ENCODE measurements at regions not wholly inside any gene's neighbourhood (a gene's known extent, or its start where the extent isn't known, plus 50 kb on each side); places are given as distances from the start of the nearest gene placed in this dataset.

DNA sequence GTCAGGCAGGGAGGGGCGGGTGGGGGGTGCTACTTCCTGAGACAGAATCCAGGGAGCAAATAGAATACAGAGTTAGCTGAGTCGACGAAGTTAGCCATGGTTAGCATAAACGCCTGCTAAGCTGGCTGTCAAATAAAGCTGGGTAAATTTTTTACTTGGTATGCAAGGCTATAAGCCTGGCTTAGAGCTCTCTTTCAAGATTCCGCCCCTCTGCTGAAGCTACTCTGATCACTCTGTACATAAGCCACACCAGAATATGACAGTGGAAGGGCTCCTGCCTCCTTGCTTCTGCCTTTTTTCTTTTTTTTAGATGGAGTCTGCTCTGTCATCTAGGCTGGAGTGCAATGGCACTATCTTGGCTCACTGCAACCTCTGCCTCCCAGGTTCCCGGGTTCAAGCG is 58.3 kb downstream of the CYRIA start (continued):
- TF ChIP-seq, protein P1, sequence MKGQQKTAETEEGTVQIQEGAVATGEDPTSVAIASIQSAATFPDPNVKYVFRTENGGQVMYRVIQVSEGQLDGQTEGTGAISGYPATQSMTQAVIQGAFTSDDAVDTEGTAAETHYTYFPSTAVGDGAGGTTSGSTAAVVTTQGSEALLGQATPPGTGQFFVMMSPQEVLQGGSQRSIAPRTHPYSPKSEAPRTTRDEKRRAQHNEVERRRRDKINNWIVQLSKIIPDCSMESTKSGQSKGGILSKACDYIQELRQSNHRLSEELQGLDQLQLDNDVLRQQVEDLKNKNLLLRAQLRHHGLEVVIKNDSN (IDR thresholded peaks at IDR 0.05; ENCODE audit: borderline replicate concordance, low read depth), result no peak
- TF ChIP-seq, protein P2, sequence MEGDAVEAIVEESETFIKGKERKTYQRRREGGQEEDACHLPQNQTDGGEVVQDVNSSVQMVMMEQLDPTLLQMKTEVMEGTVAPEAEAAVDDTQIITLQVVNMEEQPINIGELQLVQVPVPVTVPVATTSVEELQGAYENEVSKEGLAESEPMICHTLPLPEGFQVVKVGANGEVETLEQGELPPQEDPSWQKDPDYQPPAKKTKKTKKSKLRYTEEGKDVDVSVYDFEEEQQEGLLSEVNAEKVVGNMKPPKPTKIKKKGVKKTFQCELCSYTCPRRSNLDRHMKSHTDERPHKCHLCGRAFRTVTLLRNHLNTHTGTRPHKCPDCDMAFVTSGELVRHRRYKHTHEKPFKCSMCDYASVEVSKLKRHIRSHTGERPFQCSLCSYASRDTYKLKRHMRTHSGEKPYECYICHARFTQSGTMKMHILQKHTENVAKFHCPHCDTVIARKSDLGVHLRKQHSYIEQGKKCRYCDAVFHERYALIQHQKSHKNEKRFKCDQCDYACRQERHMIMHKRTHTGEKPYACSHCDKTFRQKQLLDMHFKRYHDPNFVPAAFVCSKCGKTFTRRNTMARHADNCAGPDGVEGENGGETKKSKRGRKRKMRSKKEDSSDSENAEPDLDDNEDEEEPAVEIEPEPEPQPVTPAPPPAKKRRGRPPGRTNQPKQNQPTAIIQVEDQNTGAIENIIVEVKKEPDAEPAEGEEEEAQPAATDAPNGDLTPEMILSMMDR (IDR thresholded peaks at IDR 0.05), result no peak
- TF ChIP-seq GATA2 (CRISPR knock-in tag; IDR thresholded peaks at IDR 0.05) (no peak), FOXM1 (IDR thresholded peaks at IDR 0.05; ENCODE audit: low read depth) (no peak), YY1 (IDR thresholded peaks at IDR 0.05; ENCODE audit: low read depth) (no peak)

DNA sequence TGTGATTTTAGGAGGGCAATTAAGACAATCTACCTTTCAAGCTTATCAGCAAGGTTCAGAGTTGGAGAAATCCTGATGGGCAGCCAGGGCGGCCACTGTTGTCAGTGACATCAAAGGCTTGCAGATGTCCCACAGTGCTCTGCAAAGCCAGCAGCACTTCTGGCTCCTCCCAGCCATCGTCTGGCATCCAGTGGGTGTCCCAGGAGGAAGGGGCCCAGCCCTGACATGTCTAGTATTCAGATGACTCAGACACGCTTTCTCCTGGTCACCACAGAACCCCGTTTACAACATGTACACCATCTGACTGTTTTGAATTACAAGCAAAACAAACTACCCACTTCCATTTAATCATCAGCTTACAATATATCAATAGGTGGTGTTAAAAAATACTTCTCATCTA is 61.4 kb downstream of the CYRIA start:
- Histone ChIP-seq H3K36me3 (replicated peaks in 1 of 2; ENCODE audit: control insufficient read depth in 1 of 2, insufficient read depth in 2 of 2, low read length in 1 of 2) (no peaks in the 10 kb centered on the region), H3K4me3 (ENCODE audit: low read depth in 2 of 2, low read length in 1 of 2) (no peak overlapping the region), H2AFZ (ENCODE audit: low read depth) (no peak overlapping the region), H3K27me3 (ENCODE audit: insufficient read depth) (no peaks in the 10 kb centered on the region), H3K27ac (ENCODE audit: low read depth in 2 of 2, low read length in 1 of 2) (no peak overlapping the region), H3K4me2 (no peak overlapping the region), H3K9me3 (no peaks in the 10 kb centered on the region), H3K4me1 (ENCODE audit: control insufficient read depth in 1 of 2, insufficient read depth in 2 of 2, low read depth in 1 of 2, low read length in 1 of 2) (peaks cover 0 to 5% of the 10 kb centered on the region in 2 experiments; a peak in 1 of 4 replicates), H4K20me1 (ENCODE audit: insufficient read depth) (no peaks in the 10 kb centered on the region), H3K9me2 (no peaks in the 10 kb centered on the region), H3K9ac (no peak overlapping the region), H3K79me2 (ENCODE audit: insufficient read depth) (no peaks in the 10 kb centered on the region), H3F3A (replicated peaks; ENCODE audit: insufficient read depth) (no peaks in the 10 kb centered on the region)
- ChIA-PET CTCF (interaction anchor here (1.0 to 5.1 kb wide), 11 partner anchors 9 to 968 kb away, joined by 3 to 27 read pairs (median 5); no protein-coding TSS in a partner anchor), POLR2A (no interaction called here)
- TF ChIP-seq MEF2A (IDR thresholded peaks at IDR 0.05; ENCODE audit: borderline replicate concordance, low read depth) (no peak), NRF1 (IDR thresholded peaks at IDR 0.05; ENCODE audit: low read depth, low read length) (no peak), SIN3A (IDR thresholded peaks at IDR 0.05; ENCODE audit: borderline replicate concordance, low read depth, low read length) (no peak), TAF1 (IDR thresholded peaks at IDR 0.05; ENCODE audit: borderline replicate concordance, low read depth, low read length) (no peak), RAD21 (IDR thresholded peaks at IDR 0.05; ENCODE audit: low read length) (no peak), JUND (IDR thresholded peaks at IDR 0.05) (no peak)
- TF ChIP-seq, protein P2 (IDR thresholded peaks at IDR 0.05), result no peak
- TF ChIP-seq, protein P3, sequence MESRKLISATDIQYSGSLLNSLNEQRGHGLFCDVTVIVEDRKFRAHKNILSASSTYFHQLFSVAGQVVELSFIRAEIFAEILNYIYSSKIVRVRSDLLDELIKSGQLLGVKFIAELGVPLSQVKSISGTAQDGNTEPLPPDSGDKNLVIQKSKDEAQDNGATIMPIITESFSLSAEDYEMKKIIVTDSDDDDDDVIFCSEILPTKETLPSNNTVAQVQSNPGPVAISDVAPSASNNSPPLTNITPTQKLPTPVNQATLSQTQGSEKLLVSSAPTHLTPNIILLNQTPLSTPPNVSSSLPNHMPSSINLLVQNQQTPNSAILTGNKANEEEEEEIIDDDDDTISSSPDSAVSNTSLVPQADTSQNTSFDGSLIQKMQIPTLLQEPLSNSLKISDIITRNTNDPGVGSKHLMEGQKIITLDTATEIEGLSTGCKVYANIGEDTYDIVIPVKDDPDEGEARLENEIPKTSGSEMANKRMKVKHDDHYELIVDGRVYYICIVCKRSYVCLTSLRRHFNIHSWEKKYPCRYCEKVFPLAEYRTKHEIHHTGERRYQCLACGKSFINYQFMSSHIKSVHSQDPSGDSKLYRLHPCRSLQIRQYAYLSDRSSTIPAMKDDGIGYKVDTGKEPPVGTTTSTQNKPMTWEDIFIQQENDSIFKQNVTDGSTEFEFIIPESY (IDR thresholded peaks at IDR 0.05; ENCODE audit: borderline replicate concordance, low read depth), result no peak
- TF ChIP-seq, protein P1 (IDR thresholded peaks at IDR 0.05; ENCODE audit: borderline replicate concordance, low read depth), result no peak
- DNase-seq, result no peak
- 46% methylated on average over 4 of the region's 4 CpGs for WGBS (ENCODE audit: low lambda C conversion rate)
